Glutamatergic neuron (in vitro differentiated cells): ENCODE measurements at regions not wholly inside any gene's neighbourhood (a gene's known extent, or its start where the extent isn't known, plus 50 kb on each side); places are given as distances from the start of the nearest gene placed in this dataset.

Source experiments
- DNase-seq: peaks from one replicate; pipeline ENCODE4 v3.0.0; 2022
- H3K27ac Mint-ChIP-seq: one replicate; pipeline ENCODE4 v1.8.0; 2020; ENCODE audit warnings: mild to moderate bottlenecking, mixed read lengths, inconsistent platforms; ENCODE audit not compliant: unreplicated experiment
- H3K27me3 Mint-ChIP-seq: one replicate; pipeline ENCODE4 v1.8.0; 2020; ENCODE audit warnings: mild to moderate bottlenecking, moderate library complexity, mixed read lengths, inconsistent platforms; ENCODE audit not compliant: unreplicated experiment
- H3K36me3 Mint-ChIP-seq: one replicate; pipeline ENCODE4 v1.8.0; 2020; ENCODE audit warnings: mild to moderate bottlenecking, mixed read lengths, inconsistent platforms; ENCODE audit not compliant: unreplicated experiment
- H3K4me1 Mint-ChIP-seq: one replicate; pipeline ENCODE4 v1.8.0; 2020; ENCODE audit warnings: mild to moderate bottlenecking, low read depth, mixed read lengths, inconsistent platforms; ENCODE audit not compliant: unreplicated experiment
- H3K4me3 Mint-ChIP-seq: one replicate; pipeline ENCODE4 v1.8.0; 2020; ENCODE audit warnings: mild to moderate bottlenecking, mixed read lengths, inconsistent platforms; ENCODE audit not compliant: unreplicated experiment
- H3K9me3 Mint-ChIP-seq: one replicate; pipeline ENCODE4 v1.8.0; 2020; ENCODE audit warnings: mild to moderate bottlenecking, moderate library complexity, mixed read lengths, inconsistent platforms; ENCODE audit not compliant: unreplicated experiment
- TF ChIP-seq, protein P1 (sequence below): fragments of 200-600 bp; sonication (generic); IDR thresholded peaks from one replicate; pipeline ENCODE4 v1.5.0; 2021; ENCODE audit not compliant: partially characterized antibody, unreplicated experiment

DNA sequence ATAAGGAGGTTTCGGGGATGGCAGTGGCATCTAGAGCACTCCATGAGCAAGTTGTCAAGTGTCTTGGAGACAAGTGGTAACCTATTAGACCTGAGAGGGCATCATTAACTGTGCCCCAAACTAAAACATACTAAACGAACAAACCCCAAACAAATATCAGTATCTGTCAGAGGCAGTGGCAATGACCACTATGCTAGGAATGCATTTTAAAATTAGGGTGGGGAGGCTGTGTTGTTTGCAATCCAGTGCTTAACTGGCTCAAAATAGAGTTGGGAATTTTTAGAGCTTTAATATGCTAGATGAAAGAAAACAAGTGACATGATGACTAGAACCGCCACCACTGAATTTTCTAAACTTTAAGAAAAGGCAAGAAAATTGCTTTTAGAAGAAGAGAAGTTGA is 51.8 kb upstream of the TPRG1 start:
- no peak for DNase-seq
- Mint-ChIP-seq H3K27ac (no peak overlapping the region), H3K36me3 (peaks cover 8% of the 10 kb centered on the region), H3K9me3 (peaks cover 4% of the 10 kb centered on the region), H3K27me3 (no peaks in the 10 kb centered on the region), H3K4me1 (no peaks in the 10 kb centered on the region), H3K4me3 (no peak overlapping the region)
- TF ChIP-seq, protein P1, sequence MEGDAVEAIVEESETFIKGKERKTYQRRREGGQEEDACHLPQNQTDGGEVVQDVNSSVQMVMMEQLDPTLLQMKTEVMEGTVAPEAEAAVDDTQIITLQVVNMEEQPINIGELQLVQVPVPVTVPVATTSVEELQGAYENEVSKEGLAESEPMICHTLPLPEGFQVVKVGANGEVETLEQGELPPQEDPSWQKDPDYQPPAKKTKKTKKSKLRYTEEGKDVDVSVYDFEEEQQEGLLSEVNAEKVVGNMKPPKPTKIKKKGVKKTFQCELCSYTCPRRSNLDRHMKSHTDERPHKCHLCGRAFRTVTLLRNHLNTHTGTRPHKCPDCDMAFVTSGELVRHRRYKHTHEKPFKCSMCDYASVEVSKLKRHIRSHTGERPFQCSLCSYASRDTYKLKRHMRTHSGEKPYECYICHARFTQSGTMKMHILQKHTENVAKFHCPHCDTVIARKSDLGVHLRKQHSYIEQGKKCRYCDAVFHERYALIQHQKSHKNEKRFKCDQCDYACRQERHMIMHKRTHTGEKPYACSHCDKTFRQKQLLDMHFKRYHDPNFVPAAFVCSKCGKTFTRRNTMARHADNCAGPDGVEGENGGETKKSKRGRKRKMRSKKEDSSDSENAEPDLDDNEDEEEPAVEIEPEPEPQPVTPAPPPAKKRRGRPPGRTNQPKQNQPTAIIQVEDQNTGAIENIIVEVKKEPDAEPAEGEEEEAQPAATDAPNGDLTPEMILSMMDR = no peak

GRCh38 chr3:189121092-189121491 is 50.7 kb upstream of the TPRG1 start:
- DNase-seq = no peak
- H3K36me3 Mint-ChIP-seq = peaks cover 8% of the 10 kb centered on the region
- TF ChIP-seq, protein P1 = no peak
- no peaks in the 10 kb centered on the region for H3K4me1 Mint-ChIP-seq
- H3K9me3 Mint-ChIP-seq = peaks cover 4% of the 10 kb centered on the region
- H3K27me3 Mint-ChIP-seq = no peaks in the 10 kb centered on the region
- no peak overlapping the region for H3K27ac Mint-ChIP-seq
- H3K4me3 Mint-ChIP-seq = no peak overlapping the region
